H1 (cell line): ENCODE measurements at regions not wholly inside any gene's neighbourhood (a gene's known extent, or its start where the extent isn't known, plus 50 kb on each side); places are given as distances from the start of the nearest gene placed in this dataset.

Experiments
- CTCF ChIA-PET: fragments of 300-600 bp; sonication (Branson Sonifier 250); formaldehyde crosslinking; loops from one replicate; lab custom pipeline; 2021; ENCODE audit not compliant: partially characterized antibody; lab: Charles Lee
- POLR2A ChIA-PET: fragments of 300-600 bp; sonication (Branson Sonifier 250); formaldehyde crosslinking; loops from one replicate; lab custom pipeline; 2021; ENCODE audit warnings: inconsistent platforms; ENCODE audit not compliant: partially characterized antibody; lab: Charles Lee
- DNase-seq, 2 experiments: peaks; one replicate each; pipeline versions ENCODE4 v3.0.0 to v3.0.0-alpha.2; 2010 to 2022; ENCODE audit warnings: low spot score in 2 of 2, low read depth in 1 of 2, mixed read lengths in 1 of 2
- FAIRE-seq: peaks from 2 replicates; lab custom pipeline; 2011; peaks lifted over from hg19 to GRCh38; lab: Jason Lieb, UNC
- H2AFZ ChIP-seq: 2 replicates; pipeline ENCODE4 v1.8.1; 2012; ENCODE audit warnings: low read length, inconsistent platforms
- H2AK5ac ChIP-seq: 2 replicates; pipeline ENCODE4 v1.6.1; 2013; ENCODE audit warnings: low read depth, low read length
- H2BK120ac ChIP-seq: replicated peaks from 2 replicates; pipeline ENCODE3; 2013; ENCODE audit warnings: low read depth, low read length, inconsistent platforms
- H2BK12ac ChIP-seq: 2 replicates; pipeline ENCODE4 v1.6.1; 2013; ENCODE audit warnings: low read depth, low read length
- H2BK15ac ChIP-seq: 2 replicates; pipeline ENCODE4 v1.6.1; 2013; ENCODE audit warnings: low read length
- H2BK20ac ChIP-seq: 2 replicates; pipeline ENCODE4 v1.6.1; 2013; ENCODE audit warnings: low read length
- H2BK5ac ChIP-seq: 2 replicates; pipeline ENCODE4 v1.6.1; 2013; ENCODE audit warnings: low read depth, low read length
- H3K14ac ChIP-seq: 2 replicates; pipeline ENCODE4 v1.6.1; 2013; ENCODE audit warnings: inconsistent platforms; ENCODE audit not compliant: insufficient read length
- H3K18ac ChIP-seq: 2 replicates; pipeline ENCODE4 v1.6.1; 2013; ENCODE audit warnings: low read length; ENCODE audit errors: extremely low read depth
- H3K23ac ChIP-seq: 2 replicates; pipeline ENCODE4 v1.6.1; 2013; ENCODE audit warnings: inconsistent platforms; ENCODE audit not compliant: insufficient read length
- H3K23me2 ChIP-seq: 2 replicates; pipeline ENCODE4 v1.6.1; 2013; ENCODE audit warnings: low read depth, low read length
- H3K27ac ChIP-seq: 2 replicates; pipeline ENCODE4 v1.6.1; 2011; ENCODE audit warnings: low read depth, low read length, inconsistent platforms
- H3K27me3 ChIP-seq, 4 experiments: replicated peaks in 1 of 4; 1 replicate in 1 of 4; 2 replicates in 3 of 4; pipeline versions ENCODE4 v1.6.1 to v1.8.1; 2011 to 2013; ENCODE audit warnings: low read length in 3 of 4, mild to moderate bottlenecking in 3 of 4, inconsistent platforms in 2 of 4, mixed read lengths in 2 of 4, moderate library complexity in 1 of 4; ENCODE audit not compliant: control insufficient read depth in 3 of 4, insufficient read depth in 3 of 4; ENCODE audit errors: extremely low read depth in 1 of 4
- H3K36me3 ChIP-seq, 4 experiments: 2 replicates each; pipeline versions ENCODE4 v1.6.1 to v1.8.1; 2011 to 2013; ENCODE audit warnings: mild to moderate bottlenecking in 4 of 4, low read length in 3 of 4, moderate library complexity in 2 of 4, control low read depth in 1 of 4, inconsistent platforms in 1 of 4; ENCODE audit not compliant: insufficient read depth in 4 of 4, control insufficient read depth in 2 of 4
- H3K4ac ChIP-seq: replicated peaks from 2 replicates; pipeline ENCODE3; 2013; ENCODE audit warnings: low read length, low read depth, mixed read lengths, inconsistent platforms; ENCODE audit not compliant: insufficient read length
- H3K4me1 ChIP-seq, 4 experiments: replicated peaks in 1 of 4; 1 replicate in 1 of 4; 2 replicates in 3 of 4; pipeline versions ENCODE4 v1.6.1 to v1.8.1; 2011 to 2013; ENCODE audit warnings: low read length in 3 of 4, inconsistent platforms in 2 of 4, mixed read lengths in 1 of 4; ENCODE audit not compliant: insufficient read depth in 4 of 4, control insufficient read depth in 3 of 4
- H3K4me2 ChIP-seq, 2 experiments: 2 replicates each; pipeline versions ENCODE4 v1.6.1 to v1.8.1; 2011 to 2013; ENCODE audit warnings: low read depth in 2 of 2, low read length in 2 of 2, control low read depth in 1 of 2, inconsistent platforms in 1 of 2, mild to moderate bottlenecking in 1 of 2; ENCODE audit not compliant: insufficient read depth in 1 of 2
- H3K4me3 ChIP-seq, 4 experiments: fragments of 200-600, 300-600 bp in 1 of 4; sonication (generic), shearing (Covaris generic), sonication (Bioruptor Twin) in 1 of 4; 2 replicates each; pipeline versions ENCODE4 v1.5.1 to v1.8.1; 2011 to 2016; ENCODE audit warnings: low read length in 4 of 4, low read depth in 3 of 4, control low read depth in 2 of 4, inconsistent platforms in 2 of 4, mild to moderate bottlenecking in 2 of 4, mixed read lengths in 1 of 4, moderate library complexity in 1 of 4; ENCODE audit not compliant: insufficient read depth in 2 of 4; ENCODE audit errors: extremely low read depth in 1 of 4
- H3K56ac ChIP-seq: replicated peaks from 2 replicates; pipeline ENCODE3; 2013; ENCODE audit warnings: low read depth, mild to moderate bottlenecking, mixed read lengths, low read length, inconsistent platforms; ENCODE audit not compliant: insufficient read length
- H3K79me1 ChIP-seq: 2 replicates; pipeline ENCODE4 v1.6.1; 2013; ENCODE audit warnings: low read depth, low read length, control low read depth
- H3K79me2 ChIP-seq, 2 experiments: 2 replicates each; pipeline versions ENCODE4 v1.6.1 to v1.8.1; 2012 to 2013; ENCODE audit warnings: low read length in 2 of 2, mild to moderate bottlenecking in 2 of 2, inconsistent platforms in 1 of 2; ENCODE audit not compliant: insufficient read depth in 2 of 2, control insufficient read depth in 1 of 2
- H3K9ac ChIP-seq, 4 experiments: replicated peaks in 1 of 4; 1 replicate in 1 of 4; 2 replicates in 3 of 4; pipeline versions ENCODE4 v1.6.1 to v1.8.1; 2011 to 2013; ENCODE audit warnings: low read depth in 3 of 4, low read length in 3 of 4, control low read depth in 2 of 4, mild to moderate bottlenecking in 2 of 4, moderate library complexity in 2 of 4, inconsistent platforms in 1 of 4; ENCODE audit errors: extremely low read depth in 1 of 4
- H3K9me3 ChIP-seq, 2 experiments: 2 replicates each; pipeline versions ENCODE4 v1.6.1 to v1.8.1; 2012 to 2013; ENCODE audit warnings: mild to moderate bottlenecking in 2 of 2, moderate library complexity in 2 of 2, control low read depth in 1 of 2, inconsistent platforms in 1 of 2, low read depth in 1 of 2, low read length in 1 of 2, mixed read lengths in 1 of 2; ENCODE audit not compliant: insufficient read depth in 2 of 2
- H4K20me1 ChIP-seq, 2 experiments: replicated peaks in 1 of 2; 2 replicates each; pipeline versions ENCODE3 to v1.8.1; 2011 to 2013; ENCODE audit warnings: inconsistent platforms in 2 of 2, low read length in 2 of 2, mild to moderate bottlenecking in 1 of 2; ENCODE audit not compliant: insufficient read depth in 2 of 2, control insufficient read depth in 1 of 2
- H4K5ac ChIP-seq: 2 replicates; pipeline ENCODE4 v1.6.1; 2013; ENCODE audit warnings: low read length, low read depth, mixed read lengths, inconsistent platforms; ENCODE audit not compliant: insufficient read length
- H4K8ac ChIP-seq: 2 replicates; pipeline ENCODE4 v1.8.0; 2013; ENCODE audit warnings: mild to moderate bottlenecking, moderate library complexity, low read length, inconsistent platforms; ENCODE audit not compliant: insufficient read depth; ENCODE audit errors: extremely low read depth
- H4K91ac ChIP-seq: replicated peaks from 2 replicates; pipeline ENCODE3; 2013; ENCODE audit warnings: low read length, mixed read lengths, inconsistent platforms; ENCODE audit not compliant: insufficient read length
- GTF2F1 ChIP-seq: IDR thresholded peaks from 2 replicates; pipeline ENCODE4 v1.6.1; 2012; ENCODE audit warnings: low read depth, low read length, improper control_type of control experiment, borderline replicate concordance
- WGBS, 2 experiments: shearing (Covaris generic) in 1 of 2; methylation state at CpG; one replicate each; pipeline versions ENCODE4 v1.1.6 to v1.1.7; 2013 to 2015; ENCODE audit warnings: low lambda C conversion rate in 2 of 2, mixed read lengths in 2 of 2, inconsistent platforms in 1 of 2, low coverage in 1 of 2, missing lambda C conversion rate in 1 of 2; ENCODE audit not compliant: insufficient replicate concordance in 2 of 2, insufficient coverage in 1 of 2, insufficient read length in 1 of 2; ENCODE audit errors: extremely low coverage in 1 of 2, missing lambda C conversion rate in 1 of 2; 5-methylcytosine and 5-hydroxymethylcytosine counted together

DNA sequence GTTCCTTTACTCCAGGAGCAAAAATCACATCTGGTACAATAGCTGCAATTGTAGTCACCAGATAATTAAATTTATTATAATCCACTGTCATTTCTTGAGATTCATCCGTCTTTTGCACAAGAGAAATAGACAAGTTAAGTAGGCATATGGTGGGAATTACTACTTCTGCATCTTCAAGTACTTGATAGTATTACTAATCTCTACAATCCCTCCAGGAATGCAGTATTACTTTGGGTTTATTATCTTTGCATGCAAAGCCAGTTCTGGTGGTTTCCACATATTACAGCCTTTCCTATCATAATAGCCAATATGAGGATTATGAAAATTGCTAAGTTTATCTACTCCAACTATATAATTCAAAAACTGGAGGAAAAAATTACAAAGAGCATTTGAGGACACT lies 254.1 kb downstream of the IKZF2 start:
- CTCF ChIA-PET: no interaction called here
- Histone ChIP-seq H4K8ac (no peak overlapping the region), H3K4me3 (no peak overlapping the region), H3K18ac (no peak overlapping the region), H3K79me1 (no peaks in the 10 kb centered on the region), H3K14ac (no peak overlapping the region), H3K23ac (no peak overlapping the region), H4K5ac (no peak overlapping the region), H3K79me2 (no peaks in the 10 kb centered on the region), H2BK12ac (no peak overlapping the region), H2AK5ac (no peak overlapping the region), H2BK20ac (no peak overlapping the region), H3K27ac (no peak overlapping the region), H2BK5ac (no peak overlapping the region), H4K91ac (no peak overlapping the region), H3K4ac (no peak overlapping the region), H3K4me1 (no peaks in the 10 kb centered on the region), H3K9me3 (no peaks in the 10 kb centered on the region), H4K20me1 (no peaks in the 10 kb centered on the region), H3K56ac (no peak overlapping the region), H2BK120ac (no peak overlapping the region), H3K23me2 (no peaks in the 10 kb centered on the region), H3K27me3 (no peaks in the 10 kb centered on the region), H3K36me3 (no peaks in the 10 kb centered on the region), H2BK15ac (no peak overlapping the region), H2AFZ (no peak overlapping the region), H3K9ac (no peak overlapping the region), H3K4me2 (no peak overlapping the region)
- POLR2A ChIA-PET: no interaction called here
- no peak for TF ChIP-seq GTF2F1
- no peak for DNase-seq
- FAIRE-seq: no peak
- 100% methylated on average over 1 of the region's 1 CpG; no CpG with 5 or more reads in 1 of the 2 experiments for WGBS, 2 experiments
